IPS-NIHi7 (cell line): ENCODE measurements at regions not wholly inside any gene's neighbourhood (a gene's known extent, or its start where the extent isn't known, plus 50 kb on each side); places are given as distances from the start of the nearest gene placed in this dataset.

Experiments used
- DNase-seq: peaks from one replicate; pipeline ENCODE4 v3.0.0; 2012; ENCODE audit warnings: mixed read lengths; ENCODE audit errors: extremely low spot score

GRCh38 chr3:162192340-162193029, 695.9 kb downstream of the OTOL1 start:
- no peak for DNase-seq

- peak; percentile 8 for DNase-seq
Observed at GRCh38 chr3:162193148-162194095, 696.8 kb downstream of the OTOL1 start.

GRCh38 chr3:162195147-162195546, 698.5 kb downstream of the OTOL1 start:
- no peak for DNase-seq

- DNase-seq, result no peak
Observed at GRCh38 chr3:162196964-162197363, 700.4 kb downstream of the OTOL1 start.

GRCh38 chr3:162200836-162201235, 704.2 kb downstream of the OTOL1 start:
- DNase-seq, result no peak

GRCh38 chr3:162206648-162207047, 710.0 kb downstream of the OTOL1 start:
- no peak for DNase-seq

GRCh38 chr3:162211470-162211869, 714.9 kb downstream of the OTOL1 start:
- no peak for DNase-seq

- DNase-seq, result no peak
Observed at GRCh38 chr3:162213196-162213595, 716.6 kb downstream of the OTOL1 start.

GRCh38 chr3:162213956-162214355, 717.3 kb downstream of the OTOL1 start:
- no peak for DNase-seq

- DNase-seq, result no peak
Observed at GRCh38 chr3:162217647-162218046, 721.0 kb downstream of the OTOL1 start.

GRCh38 chr3:162218479-162218878, 721.9 kb downstream of the OTOL1 start:
- DNase-seq, result no peak

GRCh38 chr3:162224746-162225145, 728.1 kb downstream of the OTOL1 start:
- DNase-seq, result no peak

GRCh38 chr3:162236949-162237348, 740.3 kb downstream of the OTOL1 start:
- DNase-seq, result no peak

GRCh38 chr3:162250782-162251181, 754.2 kb downstream of the OTOL1 start:
- no peak for DNase-seq

- DNase-seq, result no peak
Observed at GRCh38 chr3:162262129-162262528, 765.5 kb downstream of the OTOL1 start.

GRCh38 chr3:162263596-162263995, 767.0 kb downstream of the OTOL1 start:
- DNase-seq, result no peak

GRCh38 chr3:162269636-162270458, 773.2 kb downstream of the OTOL1 start:
- no peak for DNase-seq

GRCh38 chr3:162274070-162274469, 777.5 kb downstream of the OTOL1 start:
- no peak for DNase-seq

- no peak for DNase-seq
Observed at GRCh38 chr3:162278834-162279233, 782.2 kb downstream of the OTOL1 start.

GRCh38 chr3:162285259-162285658, 788.7 kb downstream of the OTOL1 start:
- DNase-seq, result no peak

- DNase-seq, result no peak
Observed at GRCh38 chr3:162287600-162287999, 791.0 kb downstream of the OTOL1 start.

- no peak for DNase-seq
Observed at GRCh38 chr3:162292409-162292808, 795.8 kb downstream of the OTOL1 start.
